ENCODE measurements at regions not wholly inside any gene's neighbourhood (a gene's known extent, or its start where the extent isn't known, plus 50 kb on each side); places are given as distances from the start of the nearest gene placed in this dataset.

DNA sequence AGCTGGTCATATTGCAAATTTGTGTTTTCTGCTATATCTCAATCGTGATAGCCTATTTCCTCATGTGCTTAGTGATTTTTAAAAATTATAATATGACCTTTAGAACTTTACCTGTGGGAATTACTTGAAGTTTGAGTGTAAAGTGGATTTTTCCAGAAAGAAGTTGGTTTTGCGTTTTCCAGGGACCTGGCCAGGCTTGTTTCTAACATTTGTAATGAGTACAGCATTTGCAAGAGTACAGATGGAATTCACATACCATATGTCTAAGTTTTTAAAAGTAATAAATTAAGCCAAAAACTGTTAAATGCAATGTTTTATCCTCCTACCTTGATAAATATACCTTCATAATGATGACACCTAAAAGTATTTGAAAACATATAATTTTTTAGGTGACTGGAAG is 443.2 kb downstream of the REEP3 start:
- WGBS (ENCODE audit: low lambda C conversion rate) = 0% methylated on average over 2 of the region's 2 CpGs
- intact Hi-C loops (cut with micrococcal nuclease; ENCODE audit: unreplicated experiment) (no loop called here), in situ Hi-C loops (cut with HindIII; ENCODE audit: extremely low pct_ligation_motif_present, low pct_unique_long_range_greater_than_20kb) (no loop called here)
- POLR2A ChIA-PET = no interaction called here
- Histone ChIP-seq H3K4me2 (ENCODE audit: low read depth, low read length) (no peak overlapping the region), H3K27me3 (ENCODE audit: control insufficient read depth in 1 of 2, insufficient read depth in 2 of 2, low read length in 2 of 2) (no peaks in the 10 kb centered on the region), H2AFZ (ENCODE audit: low read length) (no peak overlapping the region), H3K9ac (ENCODE audit: insufficient read depth, low read depth, low read length) (no peak overlapping the region), H3K36me3 (replicated peaks in 1 of 2; ENCODE audit: control insufficient read depth in 1 of 2, insufficient read depth in 2 of 2, low read length in 2 of 2) (no peaks in the 10 kb centered on the region), H3K27ac (ENCODE audit: extremely low read length, insufficient read depth, low read length) (no peak overlapping the region), H3K4me1 (ENCODE audit: insufficient read depth, low read length) (no peaks in the 10 kb centered on the region), H3K4me3 (replicated peaks in 1 of 3; ENCODE audit: insufficient read depth in 1 of 3, low read depth in 2 of 3, low read length in 3 of 3) (no peak overlapping the region), H3K79me2 (ENCODE audit: insufficient read depth, low read length) (no peaks in the 10 kb centered on the region), H3K9me3 (ENCODE audit: low read length) (no peaks in the 10 kb centered on the region), H4K20me1 (ENCODE audit: insufficient read depth, low read length) (no peaks in the 10 kb centered on the region)
- ATAC-seq (no peak), FAIRE-seq (no peak), DNase-seq (ENCODE audit: low spot score) (no peak)
- TF ChIP-seq, protein P1, sequence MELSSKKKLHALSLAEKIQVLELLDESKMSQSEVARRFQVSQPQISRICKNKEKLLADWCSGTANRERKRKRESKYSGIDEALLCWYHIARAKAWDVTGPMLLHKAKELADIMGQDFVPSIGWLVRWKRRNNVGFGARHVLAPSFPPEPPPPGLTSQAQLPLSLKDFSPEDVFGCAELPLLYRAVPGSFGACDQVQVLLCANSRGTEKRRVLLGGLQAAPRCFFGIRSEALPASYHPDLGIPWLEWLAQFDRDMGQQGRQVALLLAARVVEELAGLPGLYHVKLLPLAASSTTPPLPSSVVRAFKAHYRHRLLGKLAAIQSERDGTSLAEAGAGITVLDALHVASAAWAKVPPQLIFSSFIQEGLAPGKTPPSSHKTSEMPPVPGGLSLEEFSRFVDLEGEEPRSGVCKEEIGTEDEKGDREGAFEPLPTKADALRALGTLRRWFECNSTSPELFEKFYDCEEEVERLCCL (CRISPR knock-in tag; IDR thresholded peaks at IDR 0.05; ENCODE audit: borderline replicate concordance) = no peak
- TF ChIP-seq ZNF772 (CRISPR knock-in tag; IDR thresholded peaks at IDR 0.05) (no peak), ZNF430 (CRISPR knock-in tag; IDR thresholded peaks at IDR 0.05) (no peak), LCORL (IDR thresholded peaks at IDR 0.05) (no peak), LCORL (CRISPR knock-in tag; IDR thresholded peaks at IDR 0.05) (no peak), ZFYVE20 (CRISPR knock-in tag; IDR thresholded peaks at IDR 0.05; ENCODE audit: borderline replicate concordance, low read depth) (no peak), DMAP1 (CRISPR knock-in tag; IDR thresholded peaks at IDR 0.05) (no peak)
- TF ChIP-seq, protein P2, sequence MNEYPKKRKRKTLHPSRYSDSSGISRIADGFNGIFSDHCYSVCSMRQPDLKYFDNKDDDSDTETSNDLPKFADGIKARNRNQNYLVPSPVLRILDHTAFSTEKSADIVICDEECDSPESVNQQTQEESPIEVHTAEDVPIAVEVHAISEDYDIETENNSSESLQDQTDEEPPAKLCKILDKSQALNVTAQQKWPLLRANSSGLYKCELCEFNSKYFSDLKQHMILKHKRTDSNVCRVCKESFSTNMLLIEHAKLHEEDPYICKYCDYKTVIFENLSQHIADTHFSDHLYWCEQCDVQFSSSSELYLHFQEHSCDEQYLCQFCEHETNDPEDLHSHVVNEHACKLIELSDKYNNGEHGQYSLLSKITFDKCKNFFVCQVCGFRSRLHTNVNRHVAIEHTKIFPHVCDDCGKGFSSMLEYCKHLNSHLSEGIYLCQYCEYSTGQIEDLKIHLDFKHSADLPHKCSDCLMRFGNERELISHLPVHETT (CRISPR knock-in tag; conservative IDR thresholded peaks at IDR 0.05) = no peak
- TF ChIP-seq, protein P3, sequence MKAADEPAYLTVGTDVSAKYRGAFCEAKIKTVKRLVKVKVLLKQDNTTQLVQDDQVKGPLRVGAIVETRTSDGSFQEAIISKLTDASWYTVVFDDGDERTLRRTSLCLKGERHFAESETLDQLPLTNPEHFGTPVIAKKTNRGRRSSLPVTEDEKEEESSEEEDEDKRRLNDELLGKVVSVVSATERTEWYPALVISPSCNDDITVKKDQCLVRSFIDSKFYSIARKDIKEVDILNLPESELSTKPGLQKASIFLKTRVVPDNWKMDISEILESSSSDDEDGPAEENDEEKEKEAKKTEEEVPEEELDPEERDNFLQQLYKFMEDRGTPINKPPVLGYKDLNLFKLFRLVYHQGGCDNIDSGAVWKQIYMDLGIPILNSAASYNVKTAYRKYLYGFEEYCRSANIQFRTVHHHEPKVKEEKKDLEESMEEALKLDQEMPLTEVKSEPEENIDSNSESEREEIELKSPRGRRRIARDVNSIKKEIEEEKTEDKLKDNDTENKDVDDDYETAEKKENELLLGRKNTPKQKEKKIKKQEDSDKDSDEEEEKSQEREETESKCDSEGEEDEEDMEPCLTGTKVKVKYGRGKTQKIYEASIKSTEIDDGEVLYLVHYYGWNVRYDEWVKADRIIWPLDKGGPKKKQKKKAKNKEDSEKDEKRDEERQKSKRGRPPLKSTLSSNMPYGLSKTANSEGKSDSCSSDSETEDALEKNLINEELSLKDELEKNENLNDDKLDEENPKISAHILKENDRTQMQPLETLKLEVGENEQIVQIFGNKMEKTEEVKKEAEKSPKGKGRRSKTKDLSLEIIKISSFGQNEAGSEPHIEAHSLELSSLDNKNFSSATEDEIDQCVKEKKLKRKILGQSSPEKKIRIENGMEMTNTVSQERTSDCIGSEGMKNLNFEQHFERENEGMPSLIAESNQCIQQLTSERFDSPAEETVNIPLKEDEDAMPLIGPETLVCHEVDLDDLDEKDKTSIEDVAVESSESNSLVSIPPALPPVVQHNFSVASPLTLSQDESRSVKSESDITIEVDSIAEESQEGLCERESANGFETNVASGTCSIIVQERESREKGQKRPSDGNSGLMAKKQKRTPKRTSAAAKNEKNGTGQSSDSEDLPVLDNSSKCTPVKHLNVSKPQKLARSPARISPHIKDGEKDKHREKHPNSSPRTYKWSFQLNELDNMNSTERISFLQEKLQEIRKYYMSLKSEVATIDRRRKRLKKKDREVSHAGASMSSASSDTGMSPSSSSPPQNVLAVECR (CRISPR knock-in tag; IDR thresholded peaks at IDR 0.05; ENCODE audit: borderline replicate concordance) = no peak
- CTCF ChIA-PET (ENCODE audit: low intra/inter-chr PET ratio, low total read pairs) = no interaction called here
- no TSS peak for BruUV-seq (replicated peaks)

Data from HepG2 (cell line).